Neuronal stem cell (in vitro differentiated cells): ENCODE measurements at regions not wholly inside any gene's neighbourhood (a gene's known extent, or its start where the extent isn't known, plus 50 kb on each side); places are given as distances from the start of the nearest gene placed in this dataset.

Source experiments
- DNase-seq: peaks from one replicate; pipeline ENCODE4 v3.0.0-alpha.2; 2013; ENCODE audit warnings: low spot score
- H2AFZ ChIP-seq: one replicate; pipeline ENCODE4 v1.6.1; 2013; ENCODE audit warnings: mild to moderate bottlenecking, low read length, inconsistent platforms
- H2AK5ac ChIP-seq: 2 replicates; pipeline ENCODE4 v1.6.1; 2013; ENCODE audit warnings: low read depth, mild to moderate bottlenecking, inconsistent platforms, low read length, moderate library complexity, mixed read lengths
- H2BK120ac ChIP-seq: 2 replicates; pipeline ENCODE4 v1.6.1; 2013; ENCODE audit warnings: low read depth, mild to moderate bottlenecking, inconsistent platforms, low read length, moderate library complexity, mixed read lengths
- H2BK12ac ChIP-seq: one replicate; pipeline ENCODE4 v1.6.1; 2013; ENCODE audit warnings: low read length, inconsistent platforms
- H2BK15ac ChIP-seq: 2 replicates; pipeline ENCODE4 v1.6.1; 2013; ENCODE audit warnings: mild to moderate bottlenecking, low read length, inconsistent platforms, mixed read lengths
- H2BK5ac ChIP-seq: one replicate; pipeline ENCODE4 v1.6.1; 2013; ENCODE audit warnings: inconsistent platforms, mild to moderate bottlenecking, low read length, moderate library complexity
- H3K14ac ChIP-seq: one replicate; pipeline ENCODE4 v1.6.1; 2013; ENCODE audit warnings: low read length, inconsistent platforms
- H3K18ac ChIP-seq: 2 replicates; pipeline ENCODE4 v1.6.1; 2013; ENCODE audit warnings: low read length, inconsistent platforms
- H3K23ac ChIP-seq: 2 replicates; pipeline ENCODE4 v1.6.1; 2013; ENCODE audit warnings: low read depth, mild to moderate bottlenecking, mixed read lengths, low read length, inconsistent platforms; ENCODE audit not compliant: poor library complexity
- H3K27ac ChIP-seq: replicated peaks from 3 replicates; pipeline ENCODE4 v1.5.1; 2013; ENCODE audit warnings: low read length, inconsistent platforms
- H3K27me3 ChIP-seq, 3 experiments: 2 replicates each; pipeline ENCODE4 v1.6.1; 2013; ENCODE audit warnings: low read length in 3 of 3, mild to moderate bottlenecking in 2 of 3, inconsistent platforms in 1 of 3, low read depth in 1 of 3, mixed read lengths in 1 of 3, moderate library complexity in 1 of 3; ENCODE audit not compliant: control insufficient read depth in 3 of 3, insufficient read depth in 3 of 3
- H3K36me3 ChIP-seq, 2 donors: replicated peaks in 1 of 2; 2 replicates each; pipeline ENCODE4 v1.6.1; 2013; ENCODE audit warnings: low read length in 2 of 2; ENCODE audit not compliant: control insufficient read depth in 2 of 2, insufficient read depth in 2 of 2
- H3K4ac ChIP-seq: 2 replicates; pipeline ENCODE4 v1.6.1; 2013; ENCODE audit warnings: inconsistent platforms, mild to moderate bottlenecking, low read length, moderate library complexity
- H3K4me1 ChIP-seq, 2 donors: 1 replicate in 1 of 2; 2 replicates in 1 of 2; pipeline ENCODE4 v1.6.1; 2013; ENCODE audit warnings: low read length in 2 of 2, low read depth in 1 of 2; ENCODE audit not compliant: control insufficient read depth in 2 of 2, insufficient read depth in 1 of 2
- H3K4me2 ChIP-seq: one replicate; pipeline ENCODE4 v1.6.1; 2013; ENCODE audit warnings: mild to moderate bottlenecking, low read length, inconsistent platforms; ENCODE audit not compliant: insufficient read depth, poor library complexity, severe bottlenecking
- H3K4me3 ChIP-seq, 2 donors: 2 replicates each; pipeline ENCODE4 v1.5.1; 2013; ENCODE audit warnings: low read length in 2 of 2, mild to moderate bottlenecking in 2 of 2, inconsistent platforms in 1 of 2, moderate library complexity in 1 of 2
- H3K79me1 ChIP-seq: one replicate; pipeline ENCODE4 v1.6.1; 2013; ENCODE audit warnings: low read depth, mild to moderate bottlenecking, inconsistent platforms, low read length, moderate library complexity
- H3K9ac ChIP-seq: one replicate; pipeline ENCODE4 v1.6.1; 2013; ENCODE audit warnings: mild to moderate bottlenecking, low read depth, low read length, inconsistent platforms; ENCODE audit not compliant: poor library complexity
- H3K9me3 ChIP-seq, 2 donors: replicated peaks in 1 of 2; 2 replicates each; pipeline versions ENCODE3 to v1.6.1; 2013; ENCODE audit warnings: low read length in 2 of 2, mild to moderate bottlenecking in 2 of 2, inconsistent platforms in 1 of 2, low read depth in 1 of 2, mixed read lengths in 1 of 2, moderate library complexity in 1 of 2; ENCODE audit not compliant: control insufficient read depth in 2 of 2, insufficient read depth in 1 of 2
- H4K8ac ChIP-seq: one replicate; pipeline ENCODE4 v1.6.1; 2013; ENCODE audit warnings: low read depth, mild to moderate bottlenecking, inconsistent platforms, low read length, moderate library complexity
- H4K91ac ChIP-seq: one replicate; pipeline ENCODE4 v1.6.1; 2013; ENCODE audit warnings: low read length, low read depth, mild to moderate bottlenecking, inconsistent platforms; ENCODE audit not compliant: poor library complexity
- WGBS, 2 donors: extraction: QIAGEN DNeasy Blood & Tissue Kit; methylation state at CpG; one replicate each; pipeline ENCODE4 v1.1.7; 2013; ENCODE audit warnings: missing lambda C conversion rate in 2 of 2, mixed read lengths in 1 of 2; ENCODE audit not compliant: insufficient read length in 2 of 2, insufficient replicate concordance in 1 of 2; ENCODE audit errors: extremely low coverage in 2 of 2; 5-methylcytosine and 5-hydroxymethylcytosine counted together

DNA sequence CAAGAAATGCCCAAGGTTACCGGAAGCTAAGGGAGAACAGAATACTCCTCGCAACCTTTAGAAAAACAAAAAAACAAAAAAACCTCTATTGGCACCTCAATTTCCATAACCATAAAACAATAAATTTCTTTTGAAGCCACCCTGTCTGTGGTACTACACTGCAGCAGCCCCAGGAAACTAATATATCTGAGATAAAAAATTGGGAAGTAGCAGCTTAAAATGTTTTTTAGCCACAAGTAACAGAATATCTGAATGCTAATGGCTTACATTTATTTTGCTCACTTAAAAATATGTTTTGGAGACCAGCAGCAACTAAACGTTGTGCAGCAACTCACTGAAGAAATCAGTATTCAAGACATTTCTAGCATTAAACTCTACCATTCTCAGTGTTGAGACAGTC lies 969.6 kb downstream of the DNAH5 start:
- H3K27ac ChIP-seq: no peak overlapping the region
- H3K14ac ChIP-seq: no peak overlapping the region
- H3K4ac ChIP-seq: no peak overlapping the region
- DNase-seq: no peak
- no peak overlapping the region for H3K4me3 ChIP-seq
- H2BK15ac ChIP-seq: no peak overlapping the region
- no peak overlapping the region for H4K8ac ChIP-seq
- H2BK5ac ChIP-seq: no peak overlapping the region
- H3K4me1 ChIP-seq: no peaks in the 10 kb centered on the region
- H2BK120ac ChIP-seq: no peak overlapping the region
- no peaks in the 10 kb centered on the region for H3K9me3 ChIP-seq
- no peak overlapping the region for H3K23ac ChIP-seq
- no peak overlapping the region for H4K91ac ChIP-seq
- H3K36me3 ChIP-seq: no peaks in the 10 kb centered on the region
- H3K79me1 ChIP-seq: no peaks in the 10 kb centered on the region
- WGBS, 2 donors: no CpG with 5 or more reads among the region's 3 CpGs
- no peak overlapping the region for H3K9ac ChIP-seq
- no peak overlapping the region for H2AK5ac ChIP-seq
- H2BK12ac ChIP-seq: no peak overlapping the region
- H3K27me3 ChIP-seq: no peaks in the 10 kb centered on the region
- no peak overlapping the region for H3K18ac ChIP-seq
- H3K4me2 ChIP-seq: no peak overlapping the region
- H2AFZ ChIP-seq: no peak overlapping the region

DNA sequence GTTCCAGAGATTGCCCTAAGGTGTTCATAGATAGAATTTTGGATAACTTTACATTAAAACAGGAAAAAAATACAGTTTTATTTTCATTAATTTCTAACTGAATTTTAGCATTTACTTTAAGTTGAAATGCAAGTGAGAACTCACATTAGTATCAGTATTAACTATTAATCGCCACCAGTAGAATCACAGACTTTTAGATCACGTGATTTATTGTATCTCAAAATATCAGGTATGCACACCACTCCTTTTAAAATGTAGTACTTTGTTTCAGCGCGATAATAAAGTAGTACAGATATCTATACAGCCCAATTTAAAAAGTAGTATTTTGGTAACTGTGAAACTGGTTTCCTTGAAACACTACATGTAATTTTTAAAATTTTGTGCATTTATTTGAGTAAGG lies 978.7 kb downstream of the DNAH5 start:
- Histone ChIP-seq H3K79me1 (no peaks in the 10 kb centered on the region), H2BK15ac (no peak overlapping the region), H3K4ac (no peak overlapping the region), H2AFZ (no peak overlapping the region), H3K27ac (no peak overlapping the region), H2BK12ac (no peak overlapping the region), H3K23ac (no peak overlapping the region), H3K4me2 (no peak overlapping the region), H2AK5ac (no peak overlapping the region), H2BK5ac (no peak overlapping the region), H3K4me3 (no peak overlapping the region), H2BK120ac (no peak overlapping the region), H4K91ac (no peak overlapping the region), H3K4me1 (no peaks in the 10 kb centered on the region), H3K36me3 (no peaks in the 10 kb centered on the region), H3K27me3 (no peaks in the 10 kb centered on the region), H3K9me3 (no peaks in the 10 kb centered on the region), H4K8ac (no peak overlapping the region), H3K14ac (no peak overlapping the region), H3K9ac (no peak overlapping the region), H3K18ac (no peak overlapping the region)
- no peak for DNase-seq
- no CpG with 5 or more reads among the region's 4 CpGs for WGBS, 2 donors

- no peak overlapping the region for H4K8ac ChIP-seq
- no peak overlapping the region for H3K18ac ChIP-seq
- H3K27ac ChIP-seq: no peak overlapping the region
- no peaks in the 10 kb centered on the region for H3K9me3 ChIP-seq
- H4K91ac ChIP-seq: no peak overlapping the region
- H3K4me1 ChIP-seq: no peaks in the 10 kb centered on the region
- no peaks in the 10 kb centered on the region for H3K27me3 ChIP-seq
- no peak overlapping the region for H3K4me3 ChIP-seq
- WGBS, 2 donors: no CpG with 5 or more reads among the region's 1 CpG
- no peak overlapping the region for H2BK15ac ChIP-seq
- H2BK12ac ChIP-seq: no peak overlapping the region
- H3K79me1 ChIP-seq: no peaks in the 10 kb centered on the region
- no peak overlapping the region for H2AFZ ChIP-seq
- H3K4me2 ChIP-seq: peak overlapping the region; percentile 11
- H3K36me3 ChIP-seq: no peaks in the 10 kb centered on the region
- no peak overlapping the region for H3K4ac ChIP-seq
- H2AK5ac ChIP-seq: no peak overlapping the region
- no peak for DNase-seq
- no peak overlapping the region for H2BK5ac ChIP-seq
- no peak overlapping the region for H3K9ac ChIP-seq
- no peak overlapping the region for H3K23ac ChIP-seq
- no peak overlapping the region for H2BK120ac ChIP-seq
- no peak overlapping the region for H3K14ac ChIP-seq
These were observed 984.8 kb downstream of the DNAH5 start for GRCh38 chr5:12959713-12960112.

GRCh38 chr5:12952409-12952808 lies 992.1 kb downstream of the DNAH5 start:
- Histone ChIP-seq H3K79me1 (no peaks in the 10 kb centered on the region), H2AFZ (no peak overlapping the region), H2AK5ac (no peak overlapping the region), H2BK12ac (no peak overlapping the region), H3K27me3 (no peaks in the 10 kb centered on the region), H3K9me3 (no peaks in the 10 kb centered on the region), H3K14ac (no peak overlapping the region), H3K18ac (no peak overlapping the region), H4K8ac (no peak overlapping the region), H3K9ac (no peak overlapping the region), H3K4me1 (no peaks in the 10 kb centered on the region), H2BK120ac (no peak overlapping the region), H2BK15ac (no peak overlapping the region), H3K4me2 (no peak overlapping the region), H3K4ac (no peak overlapping the region), H3K27ac (no peak overlapping the region), H2BK5ac (no peak overlapping the region), H3K4me3 (no peak overlapping the region), H3K23ac (no peak overlapping the region), H4K91ac (no peak overlapping the region), H3K36me3 (no peaks in the 10 kb centered on the region)
- DNase-seq: no peak
- no CpG with 5 or more reads among the region's 2 CpGs for WGBS, 2 donors
